ENCODE measurements at regions not wholly inside any gene's neighbourhood (a gene's known extent, or its start where the extent isn't known, plus 50 kb on each side); places are given as distances from the start of the nearest gene placed in this dataset.

- TF ChIP-seq ZNF462 (CRISPR knock-in tag; IDR thresholded peaks at IDR 0.05), result no peak
- TF ChIP-seq NANOG (IDR thresholded peaks at IDR 0.05; ENCODE audit: borderline replicate concordance), result no peak
- TF ChIP-seq STAT1 (IDR thresholded peaks at IDR 0.05; ENCODE audit: unreplicated experiment), result no peak
- TF ChIP-seq ZNF331 (CRISPR knock-in tag; IDR thresholded peaks at IDR 0.05; ENCODE audit: low read depth), result no peak
- TF ChIP-seq CREB1 (CRISPR knock-in tag; IDR thresholded peaks at IDR 0.05; ENCODE audit: low read depth), result no peak
- no peak for TF ChIP-seq EZH2phosphoT487 (IDR thresholded peaks at IDR 0.05; ENCODE audit: unreplicated experiment)
- TF ChIP-seq ZNF114 (CRISPR knock-in tag; IDR thresholded peaks at IDR 0.05), result no peak
- TF ChIP-seq JUNB (IDR thresholded peaks at IDR 0.05; ENCODE audit: unreplicated experiment), result no peak
Observed at GRCh38 chr3:65234499-65234898, 546.7 kb upstream of the ADAMTS9 start (continued).

- Mint-ChIP-seq H3K27ac (no peak overlapping the region), H3K9me3 (no peaks in the 10 kb centered on the region), H3K27me3 (ENCODE audit: insufficient read depth, low read depth, poor library complexity) (no peaks in the 10 kb centered on the region), H3K4me3 (no peak overlapping the region), H3K4me1 (no peaks in the 10 kb centered on the region), H3K36me3 (ENCODE audit: low read depth) (no peaks in the 10 kb centered on the region; the same call in 2 of the 3 replicates)
- Histone ChIP-seq H3K27me3 (ENCODE audit: insufficient read depth) (no peaks in the 10 kb centered on the region), H2AFZ (no peak overlapping the region), H3K36me3 (ENCODE audit: insufficient read depth) (no peaks in the 10 kb centered on the region), H3K79me2 (replicated peaks; ENCODE audit: insufficient read depth) (no peaks in the 10 kb centered on the region), H3K4me3 (no peak overlapping the region), H4K20me1 (replicated peaks; ENCODE audit: insufficient read depth) (no peaks in the 10 kb centered on the region), H3K4me1 (ENCODE audit: insufficient read depth) (no peaks in the 10 kb centered on the region), H3K4me2 (no peak overlapping the region), H3K27ac (ENCODE audit: low read depth) (no peak overlapping the region), H3K9me2 (ENCODE audit: insufficient read depth) (no peaks in the 10 kb centered on the region), H3F3A (replicated peaks; ENCODE audit: low read depth) (no peaks in the 10 kb centered on the region)
- DNase-seq (ENCODE audit: low spot score), result no peak
- no peak for ATAC-seq
- TF ChIP-seq CREB1 (CRISPR knock-in tag; IDR thresholded peaks at IDR 0.05; ENCODE audit: low read depth) (no peak), ZNF462 (CRISPR knock-in tag; IDR thresholded peaks at IDR 0.05) (no peak), EZH2phosphoT487 (IDR thresholded peaks at IDR 0.05; ENCODE audit: unreplicated experiment) (no peak), STAT1 (IDR thresholded peaks at IDR 0.05; ENCODE audit: unreplicated experiment) (no peak), POLR2AphosphoS5 (IDR thresholded peaks at IDR 0.05; ENCODE audit: low read depth) (no peak), ZNF331 (CRISPR knock-in tag; IDR thresholded peaks at IDR 0.05; ENCODE audit: low read depth) (no peak), JUNB (IDR thresholded peaks at IDR 0.05; ENCODE audit: unreplicated experiment) (no peak), ZNF114 (CRISPR knock-in tag; IDR thresholded peaks at IDR 0.05) (no peak), NANOG (IDR thresholded peaks at IDR 0.05; ENCODE audit: borderline replicate concordance) (no peak)
Observed at GRCh38 chr3:65233561-65233960, 545.8 kb upstream of the ADAMTS9 start.
